ENCODE measurements at regions not wholly inside any gene's neighbourhood (a gene's known extent, or its start where the extent isn't known, plus 50 kb on each side); places are given as distances from the start of the nearest gene placed in this dataset.

DNA sequence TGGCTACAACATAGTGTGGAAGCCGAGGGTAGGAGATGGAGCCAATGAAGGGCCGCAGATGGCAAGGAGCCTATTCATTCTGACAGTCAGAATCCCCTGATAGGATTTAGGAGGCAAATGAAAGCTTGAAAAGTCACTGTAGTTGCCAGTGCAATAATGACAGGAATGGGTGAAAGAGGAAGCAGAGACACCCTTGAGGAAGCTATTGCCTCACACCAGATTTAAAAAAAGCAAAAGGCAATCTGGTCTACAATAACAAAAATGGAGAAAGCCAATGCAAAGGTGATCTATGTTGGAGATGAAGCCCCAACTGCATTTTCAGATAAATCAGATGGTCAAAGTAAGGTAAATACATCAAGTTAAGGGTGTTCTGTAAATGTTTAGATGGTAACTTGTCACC is 158.5 kb downstream of the TUBA3C start:
- TF ChIP-seq, protein P1, sequence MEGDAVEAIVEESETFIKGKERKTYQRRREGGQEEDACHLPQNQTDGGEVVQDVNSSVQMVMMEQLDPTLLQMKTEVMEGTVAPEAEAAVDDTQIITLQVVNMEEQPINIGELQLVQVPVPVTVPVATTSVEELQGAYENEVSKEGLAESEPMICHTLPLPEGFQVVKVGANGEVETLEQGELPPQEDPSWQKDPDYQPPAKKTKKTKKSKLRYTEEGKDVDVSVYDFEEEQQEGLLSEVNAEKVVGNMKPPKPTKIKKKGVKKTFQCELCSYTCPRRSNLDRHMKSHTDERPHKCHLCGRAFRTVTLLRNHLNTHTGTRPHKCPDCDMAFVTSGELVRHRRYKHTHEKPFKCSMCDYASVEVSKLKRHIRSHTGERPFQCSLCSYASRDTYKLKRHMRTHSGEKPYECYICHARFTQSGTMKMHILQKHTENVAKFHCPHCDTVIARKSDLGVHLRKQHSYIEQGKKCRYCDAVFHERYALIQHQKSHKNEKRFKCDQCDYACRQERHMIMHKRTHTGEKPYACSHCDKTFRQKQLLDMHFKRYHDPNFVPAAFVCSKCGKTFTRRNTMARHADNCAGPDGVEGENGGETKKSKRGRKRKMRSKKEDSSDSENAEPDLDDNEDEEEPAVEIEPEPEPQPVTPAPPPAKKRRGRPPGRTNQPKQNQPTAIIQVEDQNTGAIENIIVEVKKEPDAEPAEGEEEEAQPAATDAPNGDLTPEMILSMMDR (conservative IDR thresholded peaks at IDR 0.05): no peak
- TF ChIP-seq ZFX (IDR thresholded peaks at IDR 0.05): no peak
- H3K27ac ChIP-seq: no peak overlapping the region

DNA sequence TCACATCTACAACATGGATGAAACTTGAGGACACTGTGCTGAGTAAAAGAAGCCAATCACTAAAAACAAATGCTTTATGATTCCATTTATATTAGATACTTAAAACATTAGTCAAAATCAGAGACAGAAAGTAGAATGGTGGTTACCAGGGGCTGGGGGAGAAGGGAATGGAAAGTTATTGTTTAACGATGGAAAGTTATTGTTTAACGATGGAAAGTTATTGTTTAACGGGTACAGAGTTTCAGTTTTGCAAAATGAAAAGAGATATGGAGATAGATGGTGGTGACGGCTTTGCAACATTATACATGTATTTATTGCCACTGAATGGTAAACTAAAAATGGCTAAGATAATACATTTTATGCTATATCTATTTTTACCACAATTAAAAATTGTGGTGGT is 160.6 kb downstream of the TUBA3C start:
- TF ChIP-seq, protein P1 (conservative IDR thresholded peaks at IDR 0.05): no peak
- no peak for TF ChIP-seq ZFX (IDR thresholded peaks at IDR 0.05)
- no peak overlapping the region for H3K27ac ChIP-seq

DNA sequence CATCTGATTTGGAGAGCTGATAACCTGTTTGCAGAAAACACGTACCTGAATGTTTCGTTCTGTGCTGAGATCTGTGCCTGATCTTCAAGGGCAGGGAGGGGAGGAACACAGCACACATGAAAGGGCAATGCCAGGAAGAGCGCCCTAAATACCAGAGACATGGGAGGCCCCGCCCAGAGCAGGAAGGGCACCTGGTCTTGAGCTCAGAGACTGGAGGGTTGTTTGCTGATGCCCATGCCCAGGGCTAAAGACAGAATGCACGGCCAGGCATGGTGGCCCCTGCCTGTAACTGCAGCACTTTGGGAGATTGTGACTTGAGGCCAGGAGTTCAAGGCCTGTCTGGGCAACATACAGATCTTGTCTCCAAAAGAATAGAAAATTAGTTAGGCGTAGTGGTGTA is 183.2 kb downstream of the TUBA3C start:
- no peak for TF ChIP-seq ZFX (IDR thresholded peaks at IDR 0.05)
- TF ChIP-seq, protein P1 (conservative IDR thresholded peaks at IDR 0.05): no peak

DNA sequence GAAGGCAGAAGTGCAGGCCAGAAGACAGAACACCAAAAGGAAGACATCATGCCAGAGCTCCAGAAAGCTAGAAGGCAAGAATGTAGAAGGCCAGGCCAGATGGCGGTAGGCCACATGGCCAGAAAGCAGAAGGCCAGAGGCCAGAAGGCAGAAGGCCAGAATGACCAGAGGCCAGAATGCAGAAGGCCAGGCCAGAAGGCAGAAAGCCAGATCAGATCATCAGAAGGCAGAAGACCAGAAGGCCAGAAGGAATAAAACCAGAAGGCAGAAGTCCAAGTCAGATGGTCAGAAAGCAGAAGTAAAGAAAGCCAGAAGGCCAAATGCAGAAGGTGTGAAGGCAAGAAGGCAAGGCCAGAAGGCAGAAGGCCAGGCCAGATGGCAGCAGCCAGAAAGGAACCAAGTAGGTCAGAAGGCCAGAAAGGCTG is 185.0 kb downstream of the TUBA3C start:
- H3K27ac ChIP-seq: peak overlapping the region; percentile 67
- no peak for TF ChIP-seq ZFX (IDR thresholded peaks at IDR 0.05)
- TF ChIP-seq, protein P1 (conservative IDR thresholded peaks at IDR 0.05): no peak

More for the DNA sequence above, 183.2 kb downstream of the TUBA3C start:
- no peak overlapping the region for H3K27ac ChIP-seq

DNA sequence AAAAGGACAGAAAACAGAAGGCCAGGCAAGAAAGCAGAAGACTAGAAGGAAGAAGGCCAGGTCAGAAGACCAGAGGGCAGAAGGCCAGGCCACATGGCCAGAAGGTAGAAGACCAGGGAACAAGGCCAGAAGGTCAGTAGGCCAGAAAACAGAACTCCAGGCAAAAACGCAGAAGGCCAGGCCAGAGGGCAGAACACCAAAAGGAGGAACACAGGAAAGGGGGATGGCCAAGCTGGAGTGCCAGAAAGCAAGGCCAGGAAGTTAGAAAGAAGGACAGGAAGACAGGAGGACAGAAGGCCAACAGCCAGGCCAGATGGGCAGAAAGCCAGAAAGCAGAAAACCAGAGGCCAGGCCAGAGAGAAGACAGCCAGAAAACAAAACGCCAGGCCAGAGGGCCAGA is 185.4 kb downstream of the TUBA3C start:
- H3K27ac ChIP-seq: peak overlapping the region; percentile 67
- TF ChIP-seq ZFX (IDR thresholded peaks at IDR 0.05): no peak
- TF ChIP-seq, protein P1 (conservative IDR thresholded peaks at IDR 0.05): no peak

DNA sequence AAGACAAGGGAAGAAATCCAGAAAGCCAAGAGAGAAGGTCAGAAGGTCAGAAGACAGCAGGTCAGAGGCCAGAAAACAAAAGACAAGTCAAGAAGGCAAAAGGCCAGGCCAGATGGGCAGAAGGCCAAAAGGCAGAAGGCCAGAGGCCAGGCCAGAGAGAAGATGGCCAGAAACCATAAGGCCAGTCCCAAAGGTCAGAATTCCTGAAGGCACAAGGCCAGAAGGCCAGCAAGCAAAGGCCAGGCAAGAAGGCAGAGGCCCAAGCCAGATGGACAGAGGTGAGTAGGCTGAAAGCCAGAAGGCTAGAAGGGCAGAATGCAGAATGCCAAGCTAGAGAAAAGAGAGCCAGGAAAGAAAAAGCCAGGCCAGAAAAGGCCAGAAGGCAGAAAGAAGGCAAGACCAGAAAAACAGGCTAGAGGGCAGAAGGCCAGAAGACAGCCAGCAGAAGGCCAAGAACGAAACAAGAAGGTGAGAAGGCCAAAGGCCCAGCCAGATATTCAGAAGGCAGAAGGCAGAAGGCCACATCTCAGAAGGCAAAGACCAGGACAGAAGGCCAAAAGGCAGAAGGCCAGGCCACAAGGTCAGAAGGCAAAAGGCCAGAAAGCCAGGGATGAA is 186.3 kb downstream of the TUBA3C start:
- peak overlapping the region; percentile 67 for H3K27ac ChIP-seq
- no peak for TF ChIP-seq ZFX (IDR thresholded peaks at IDR 0.05)
- TF ChIP-seq, protein P1 (conservative IDR thresholded peaks at IDR 0.05): no peak

DNA sequence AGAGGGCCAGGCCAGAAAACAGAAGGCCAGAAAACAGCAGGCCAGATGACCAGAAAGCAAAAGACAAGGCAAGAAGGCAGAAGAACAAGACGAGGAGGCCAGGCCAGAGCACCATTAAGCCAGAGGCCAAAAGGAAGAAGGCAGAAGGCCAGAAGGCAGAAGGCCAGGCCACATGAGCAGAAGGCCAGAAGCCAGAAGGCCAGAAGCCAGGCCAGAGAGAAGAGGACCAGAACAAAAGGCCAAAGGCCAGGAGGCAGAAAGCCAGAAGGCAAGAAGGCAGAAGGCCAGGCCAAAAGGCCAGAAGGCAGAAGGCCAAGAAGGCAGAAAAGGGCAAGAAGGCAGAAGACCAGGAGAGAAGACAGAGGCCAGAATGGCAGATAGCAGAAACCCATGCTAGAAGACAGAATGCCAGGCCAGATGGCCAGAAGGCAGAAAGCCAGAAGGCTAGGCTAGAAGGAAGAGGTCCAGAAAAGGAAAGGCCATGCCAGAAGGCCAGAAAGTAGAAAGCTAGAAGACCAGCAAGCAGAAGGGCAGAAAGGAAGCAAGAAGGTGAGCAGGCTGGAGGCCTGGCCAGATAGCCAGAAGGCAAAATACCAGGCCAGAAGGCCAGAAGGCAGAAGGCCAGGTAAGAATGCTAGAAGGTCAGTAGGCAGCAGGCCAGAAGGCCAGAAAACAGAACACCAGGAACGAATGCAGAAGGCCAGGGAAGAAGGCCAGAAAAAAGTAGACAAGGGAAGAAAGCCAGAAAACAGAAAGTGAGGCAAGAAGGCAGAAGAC is 187.6 kb downstream of the TUBA3C start:
- no peak for TF ChIP-seq ZFX (IDR thresholded peaks at IDR 0.05)
- TF ChIP-seq, protein P1 (conservative IDR thresholded peaks at IDR 0.05): no peak
- peak overlapping the region; percentile 67 for H3K27ac ChIP-seq
